Smooth muscle cell (in vitro differentiated cells): ENCODE measurements at regions not wholly inside any gene's neighbourhood (a gene's known extent, or its start where the extent isn't known, plus 50 kb on each side); places are given as distances from the start of the nearest gene placed in this dataset.
"Not testable (repeated sequence)": the region's sequence is repeated elsewhere in the genome, so short reads cannot be mapped to it uniquely, and the experiment has no call there.

Experiments used
- DNase-seq: peaks from one replicate; lab custom pipeline; 2025; ENCODE audit not compliant: unreplicated experiment; lab: John Stamatoyannopoulos, UW
- H2AFZ ChIP-seq: fragments of 200-600 bp; sonication (generic); 2 replicates; pipeline ENCODE4 v1.6.0; 2016; ENCODE audit warnings: antibody characterized with exemption, low read depth, mild to moderate bottlenecking
- H3F3A ChIP-seq: fragments of 200-600 bp; sonication (generic); 2 replicates; pipeline ENCODE4 v1.6.0; 2017; ENCODE audit warnings: antibody characterized with exemption, low read depth
- H3K27ac ChIP-seq: fragments of 200-600 bp; sonication (generic); 2 replicates; pipeline ENCODE4 v1.5.1; 2016; ENCODE audit warnings: low read depth, mild to moderate bottlenecking
- H3K27me3 ChIP-seq: fragments of 200-600 bp; sonication (generic); 2 replicates; pipeline ENCODE4 v1.6.1; 2016; ENCODE audit warnings: low read depth, mild to moderate bottlenecking
- H3K36me3 ChIP-seq: fragments of 200-600 bp; sonication (generic); 2 replicates; pipeline ENCODE4 v1.5.1; 2016; ENCODE audit warnings: low read depth
- H3K4me1 ChIP-seq: fragments of 200-600 bp; sonication (generic); 2 replicates; pipeline ENCODE4 v1.5.1; 2016; ENCODE audit warnings: low read depth
- H3K4me2 ChIP-seq: fragments of 200-600 bp; sonication (generic); 2 replicates; pipeline ENCODE4 v1.6.0; 2016; ENCODE audit warnings: mild to moderate bottlenecking
- H3K4me3 ChIP-seq: fragments of 200-600 bp; sonication (generic); 2 replicates; pipeline ENCODE4 v1.5.1; 2016; ENCODE audit warnings: mild to moderate bottlenecking
- H3K79me2 ChIP-seq: fragments of 200-600 bp; sonication (generic); 2 replicates; pipeline ENCODE4 v1.6.0; 2016; ENCODE audit warnings: low read depth, mild to moderate bottlenecking
- H3K9ac ChIP-seq: fragments of 200-600 bp; sonication (generic); 2 replicates; pipeline ENCODE4 v1.6.0; 2016; ENCODE audit warnings: low read depth
- H3K9me3 ChIP-seq: fragments of 200-600 bp; sonication (generic); replicated peaks from 2 replicates; pipeline ENCODE4 v1.5.1; 2016; ENCODE audit warnings: low read depth
- H4K20me1 ChIP-seq: fragments of 200-600 bp; sonication (generic); 2 replicates; pipeline ENCODE4 v1.6.0; 2016; ENCODE audit warnings: low read depth
- CTCF ChIP-seq: fragments of 200-600 bp; sonication (generic); IDR thresholded peaks from 2 replicates; pipeline ENCODE4 v1.5.1; 2017; ENCODE audit warnings: borderline replicate concordance, mild to moderate bottlenecking, antibody characterized with exemption; ENCODE audit not compliant: insufficient read depth, poor library complexity, severe bottlenecking
- WGBS: methylation state at CpG from one replicate; pipeline ENCODE4 v1.1.7; 2016; ENCODE audit warnings: low lambda C conversion rate; 5-methylcytosine and 5-hydroxymethylcytosine counted together

DNA sequence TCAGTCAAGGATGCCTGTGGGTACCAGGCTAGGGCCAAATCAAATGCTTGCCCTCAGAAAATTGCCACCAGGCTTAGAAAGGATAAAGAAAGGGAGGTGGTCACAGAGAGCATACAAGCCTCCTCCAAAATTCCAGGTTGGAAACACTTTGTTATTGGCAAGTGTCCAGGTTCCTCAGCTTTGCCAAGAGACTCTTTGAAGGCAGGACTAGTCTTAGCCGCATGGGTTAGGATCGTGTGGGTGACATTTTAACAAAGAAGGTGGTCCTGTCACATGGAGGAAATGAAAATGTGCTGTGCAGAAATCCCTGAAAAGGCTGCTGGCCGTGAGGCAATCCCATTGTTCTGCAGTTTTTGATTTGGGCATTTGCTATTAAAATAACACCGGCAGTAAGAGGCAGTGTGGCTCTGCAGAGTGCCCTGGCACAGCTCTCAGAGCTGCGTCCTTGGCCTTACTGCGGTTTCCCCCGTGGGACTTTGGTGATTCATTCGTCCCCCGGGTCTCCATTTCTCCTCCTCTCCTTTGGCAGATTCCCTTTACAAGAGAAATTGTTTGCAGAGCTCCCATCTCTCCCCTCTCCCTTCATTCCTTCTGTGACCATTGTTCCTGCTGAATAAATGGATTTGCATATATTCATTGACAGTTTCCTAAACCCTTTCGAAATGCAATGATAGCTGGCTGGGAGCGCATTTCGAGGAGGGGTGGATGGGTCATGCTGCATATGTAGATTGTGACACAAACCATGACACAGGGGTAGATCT is 187.3 kb downstream of the VAPA start:
- Histone ChIP-seq H3K4me2 (peak overlapping the region; percentile 56), H3K79me2 (no peaks in the 10 kb centered on the region), H2AFZ (no peak overlapping the region), H3K4me3 (no peak overlapping the region), H3K27me3 (no peaks in the 10 kb centered on the region), H3F3A (peaks cover 8% of the 10 kb centered on the region), H3K4me1 (peaks cover 5% of the 10 kb centered on the region), H3K36me3 (no peaks in the 10 kb centered on the region), H3K9ac (no peak overlapping the region), H4K20me1 (no peaks in the 10 kb centered on the region), H3K27ac (no peak overlapping the region), H3K9me3 (no peaks in the 10 kb centered on the region)
- DNase-seq, result no peak
- 38% methylated on average over 12 of the region's 12 CpGs for WGBS
- TF ChIP-seq CTCF, result no peak

GRCh38 chr18:10101729-10102128 is 187.9 kb downstream of the VAPA start:
- no peak overlapping the region for H3K4me3 ChIP-seq
- TF ChIP-seq CTCF, result no peak
- peaks cover 5% of the 10 kb centered on the region for H3K4me1 ChIP-seq
- no peak for DNase-seq
- no peaks in the 10 kb centered on the region for H3K79me2 ChIP-seq
- no peaks in the 10 kb centered on the region for H3K9me3 ChIP-seq
- H3K36me3 ChIP-seq, result no peaks in the 10 kb centered on the region
- H3K4me2 ChIP-seq, result peak overlapping the region; percentile 56
- H3F3A ChIP-seq, result peaks cover 8% of the 10 kb centered on the region
- 77% methylated on average over 5 of the region's 5 CpGs for WGBS
- H3K27ac ChIP-seq, result no peak overlapping the region
- H3K27me3 ChIP-seq, result no peaks in the 10 kb centered on the region
- H3K9ac ChIP-seq, result no peak overlapping the region
- no peak overlapping the region for H2AFZ ChIP-seq
- H4K20me1 ChIP-seq, result no peaks in the 10 kb centered on the region

GRCh38 chr18:10105118-10105517 is 191.3 kb downstream of the VAPA start:
- not testable (repeated sequence) for H3K9me3 ChIP-seq, H3K4me3 ChIP-seq, H3F3A ChIP-seq, H3K36me3 ChIP-seq, H2AFZ ChIP-seq, H4K20me1 ChIP-seq, H3K27me3 ChIP-seq, DNase-seq, H3K4me1 ChIP-seq, H3K4me2 ChIP-seq, H3K79me2 ChIP-seq, H3K9ac ChIP-seq, H3K27ac ChIP-seq
- 39% methylated on average over 1 of the region's 1 CpG for whole genome bisulfite sequencing

- no peaks in the 10 kb centered on the region for H3K36me3 ChIP-seq
- no peaks in the 10 kb centered on the region for H3F3A ChIP-seq
Measured at GRCh38 chr18:10111191-10111590, 197.4 kb downstream of the VAPA start.

More at GRCh38 chr18:10111191-10111590, 197.4 kb downstream of the VAPA start:
- Histone ChIP-seq H2AFZ (no peak overlapping the region), H4K20me1 (no peaks in the 10 kb centered on the region), H3K4me2 (no peak overlapping the region), H3K4me1 (peaks cover 5% of the 10 kb centered on the region), H3K9me3 (no peaks in the 10 kb centered on the region), H3K4me3 (no peak overlapping the region), H3K9ac (no peak overlapping the region), H3K79me2 (no peaks in the 10 kb centered on the region), H3K27ac (no peak overlapping the region), H3K27me3 (no peaks in the 10 kb centered on the region)
- WGBS, result 95% methylated on average over 1 of the region's 1 CpG
- no peak for DNase-seq
- TF ChIP-seq CTCF, result no peak
